NCI-H1048 (cell line): ENCODE measurements at regions not wholly inside any gene's neighbourhood (a gene's known extent, or its start where the extent isn't known, plus 50 kb on each side); places are given as distances from the start of the nearest gene placed in this dataset.

Experiments
- DNase-seq: peaks from one replicate; lab custom pipeline; 2025; lab: John Stamatoyannopoulos, UW

DNA sequence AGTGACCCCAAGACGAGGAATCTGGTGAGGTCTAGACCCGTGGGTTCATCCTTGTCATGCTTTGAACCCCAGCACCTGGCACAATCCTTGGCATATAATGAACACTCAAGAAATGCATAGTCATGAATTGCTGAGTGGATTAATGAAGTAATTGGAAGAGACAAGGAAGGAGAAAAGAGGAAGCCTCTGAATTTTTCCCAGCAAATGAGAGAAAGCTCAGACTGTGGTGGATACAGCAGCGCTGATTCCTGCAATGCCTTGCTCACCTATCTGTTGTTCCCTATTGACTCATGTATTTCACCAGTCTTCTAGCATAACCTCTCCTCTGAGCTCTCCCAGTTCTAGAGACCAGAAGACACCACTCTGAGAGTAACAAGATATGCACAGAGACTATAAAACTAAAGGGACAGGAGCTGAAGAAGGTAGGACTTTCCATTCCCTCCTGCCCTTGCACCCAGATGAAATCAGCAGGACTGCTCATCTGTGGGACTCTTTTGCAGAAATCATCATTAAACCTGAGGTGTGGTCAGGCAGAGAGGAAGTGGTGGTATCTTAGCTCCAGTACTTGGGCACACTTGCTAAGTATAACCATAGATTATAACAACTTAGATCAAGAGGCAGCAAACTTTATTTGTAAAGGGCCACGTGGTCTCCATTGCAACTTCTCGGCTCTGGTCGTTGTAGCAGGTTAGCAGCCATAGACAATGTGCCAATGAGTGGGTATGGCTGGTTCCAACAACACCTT is 102.8 kb downstream of the MAF start:
- no peak for DNase-seq

DNA sequence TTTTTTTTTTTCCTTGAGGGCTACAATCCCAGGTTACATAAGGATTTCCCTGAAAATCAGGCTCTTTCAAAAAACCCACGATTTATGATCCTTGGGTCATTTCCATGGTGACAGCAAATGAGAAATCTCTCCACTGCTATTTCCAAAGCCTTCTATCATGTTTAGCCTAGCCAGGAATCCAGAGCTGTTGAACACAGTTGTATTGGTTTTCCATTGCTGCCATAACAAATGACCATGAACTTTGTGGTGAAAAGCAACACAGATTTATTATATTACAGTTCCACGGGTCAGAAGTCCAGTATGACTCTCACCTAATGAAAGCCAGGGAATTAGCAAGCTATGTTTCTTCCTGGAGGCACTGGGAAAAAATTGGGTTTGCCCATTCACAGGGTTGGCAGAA is 106.6 kb downstream of the MAF start:
- DNase-seq: no peak

DNA sequence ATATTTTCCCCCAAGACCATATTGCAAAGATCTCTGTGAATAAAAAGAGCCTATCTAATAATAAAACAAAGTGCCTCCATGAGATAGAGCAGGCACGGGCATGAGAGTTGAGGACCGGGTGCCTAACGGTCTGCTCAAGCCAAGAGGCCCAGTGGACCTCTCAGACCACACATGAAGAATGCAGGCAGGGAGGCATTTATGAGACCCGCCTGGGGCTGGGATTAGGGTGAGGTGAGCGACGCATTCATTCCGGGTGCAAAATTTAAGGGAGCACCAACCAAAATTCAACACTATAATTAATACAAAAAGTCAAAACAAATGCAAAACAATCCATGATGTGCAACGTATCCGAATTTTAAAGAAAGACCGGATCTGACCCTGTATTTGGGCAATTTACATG is 108.5 kb downstream of the MAF start:
- no peak for DNase-seq

DNA sequence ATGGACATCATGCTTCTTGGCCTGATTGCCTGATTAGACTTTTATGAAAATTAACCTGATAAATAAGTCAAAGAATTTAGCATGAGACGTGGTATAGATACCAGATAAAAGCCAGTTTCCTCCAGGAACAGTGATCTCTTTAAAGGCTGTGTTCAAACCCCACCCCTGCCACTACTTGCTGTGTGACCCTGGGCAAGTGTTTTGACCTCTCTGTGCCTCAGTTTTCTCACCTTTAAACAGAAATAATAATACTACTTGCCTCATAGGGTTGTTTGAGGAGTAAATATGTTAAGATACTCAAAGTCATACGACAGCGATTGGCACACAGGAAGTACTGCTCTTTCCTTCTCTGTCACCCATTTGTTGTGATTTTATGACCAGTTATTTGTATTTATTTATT is 115.5 kb downstream of the MAF start:
- no peak for DNase-seq

DNA sequence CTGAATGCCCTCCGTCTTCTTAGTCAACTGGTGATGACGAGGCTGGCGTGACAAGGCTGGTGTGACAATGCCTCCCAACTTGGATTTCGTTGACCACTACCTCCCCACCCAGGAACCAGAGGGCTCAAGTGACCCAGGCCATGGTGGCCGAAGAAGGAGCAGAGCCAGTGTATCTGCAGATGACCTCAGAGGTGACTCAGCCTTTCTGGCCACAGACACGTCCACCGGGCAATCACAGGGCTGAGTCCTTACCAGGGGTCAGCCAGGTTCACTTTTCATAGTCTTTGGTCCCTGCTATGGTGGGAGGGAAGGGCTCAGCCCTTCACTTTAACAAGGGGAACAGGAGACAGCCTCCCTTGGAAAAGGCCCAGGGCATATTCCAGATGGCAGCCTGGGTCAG is 116.3 kb downstream of the MAF start:
- DNase-seq: no peak

DNA sequence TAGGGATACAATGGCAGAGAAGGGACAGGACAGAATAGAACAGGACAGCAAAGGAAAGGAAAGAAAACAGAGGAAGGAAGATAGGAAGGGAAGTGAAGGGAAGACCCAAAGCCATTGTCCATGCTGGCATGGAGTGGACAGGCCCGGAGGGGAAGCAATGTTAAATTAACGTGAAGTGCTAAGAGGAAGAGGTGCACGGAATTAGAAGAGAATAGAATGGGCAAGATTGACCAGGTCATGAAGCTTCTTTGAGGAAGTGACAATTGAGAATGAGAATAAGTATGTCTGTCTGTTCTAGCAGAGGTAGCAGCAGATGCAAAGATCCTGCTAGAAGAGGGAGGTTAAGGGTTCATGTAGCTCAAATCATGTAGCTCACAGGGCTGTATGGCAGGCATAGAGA is 117.2 kb downstream of the MAF start:
- no peak for DNase-seq

DNA sequence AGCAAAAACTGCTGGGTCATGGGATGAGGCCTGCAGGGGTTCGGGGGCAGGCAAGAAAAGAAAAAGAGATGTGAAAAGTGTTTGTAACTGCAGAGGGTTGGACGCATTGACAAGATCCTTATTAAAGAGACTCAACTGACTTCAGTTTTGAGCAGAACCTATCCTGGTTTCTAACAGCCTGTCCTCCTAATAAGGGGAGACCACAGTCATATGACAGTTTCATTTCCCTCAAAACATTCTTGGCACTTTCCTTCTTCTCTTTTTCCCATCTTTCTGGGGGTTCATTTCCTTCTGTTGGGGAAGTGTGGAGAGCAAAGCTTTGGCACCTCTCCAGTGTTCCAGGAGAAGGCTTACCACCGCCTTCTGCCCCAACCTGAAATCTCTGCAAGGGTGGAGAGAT is 118.5 kb downstream of the MAF start:
- no peak for DNase-seq

DNA sequence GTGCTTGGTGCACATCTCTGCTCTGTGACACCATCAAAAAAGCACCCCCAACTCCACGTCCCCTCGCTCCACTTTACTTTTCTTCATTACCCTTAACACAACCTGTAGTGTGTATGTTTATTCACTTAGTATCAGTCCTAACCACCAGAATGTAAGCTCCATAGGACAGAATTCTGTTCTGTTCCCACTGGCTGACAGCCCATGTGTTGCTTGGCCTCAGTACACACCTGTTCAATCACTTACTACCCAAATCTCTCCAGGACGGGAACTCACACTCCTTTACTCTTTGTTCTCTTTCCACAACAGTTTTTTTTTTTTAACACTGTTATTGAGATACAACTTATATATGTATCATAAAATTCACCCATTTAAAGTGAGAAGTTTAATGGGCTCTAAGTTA is 119.6 kb downstream of the MAF start:
- DNase-seq: no peak

DNA sequence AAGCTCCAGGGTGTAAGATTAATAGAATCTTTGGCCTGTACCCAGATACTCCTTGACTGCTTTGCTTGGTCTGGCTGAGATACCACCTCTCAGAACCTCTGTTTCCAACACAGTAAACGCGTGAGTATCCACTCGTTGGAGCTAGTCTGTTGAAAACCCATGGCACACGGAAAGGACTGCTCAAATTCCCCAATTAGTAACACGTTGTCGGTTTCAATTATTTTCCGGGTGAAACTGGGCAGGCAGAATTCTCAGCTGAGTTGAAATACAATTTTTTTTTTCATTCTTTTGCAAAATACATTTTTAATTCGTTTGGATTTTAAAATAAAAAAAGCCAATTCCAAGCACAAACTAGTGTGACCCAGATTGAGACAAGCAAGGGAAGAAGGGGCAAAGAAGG is 120.5 kb downstream of the MAF start:
- DNase-seq: no peak

DNA sequence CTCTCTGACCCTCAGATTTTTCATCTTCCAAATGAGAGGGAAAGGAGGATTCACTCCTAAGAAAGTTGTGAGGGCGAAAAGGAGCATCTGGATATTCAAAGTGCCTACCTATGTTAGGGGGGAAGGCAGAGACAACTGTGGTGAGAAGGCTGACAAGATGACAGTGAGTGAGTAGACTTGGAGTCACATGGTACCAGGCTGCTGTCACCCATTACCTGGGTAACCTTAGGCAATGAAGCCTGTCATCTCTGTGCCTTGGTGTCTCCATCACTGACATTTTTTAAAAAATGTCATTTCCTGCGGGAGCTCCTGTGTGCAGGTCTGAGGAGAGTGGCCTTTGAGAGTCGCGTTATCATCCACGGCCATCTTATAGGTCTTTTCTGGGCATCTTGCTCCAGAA is 124.0 kb downstream of the MAF start:
- DNase-seq: no peak

DNA sequence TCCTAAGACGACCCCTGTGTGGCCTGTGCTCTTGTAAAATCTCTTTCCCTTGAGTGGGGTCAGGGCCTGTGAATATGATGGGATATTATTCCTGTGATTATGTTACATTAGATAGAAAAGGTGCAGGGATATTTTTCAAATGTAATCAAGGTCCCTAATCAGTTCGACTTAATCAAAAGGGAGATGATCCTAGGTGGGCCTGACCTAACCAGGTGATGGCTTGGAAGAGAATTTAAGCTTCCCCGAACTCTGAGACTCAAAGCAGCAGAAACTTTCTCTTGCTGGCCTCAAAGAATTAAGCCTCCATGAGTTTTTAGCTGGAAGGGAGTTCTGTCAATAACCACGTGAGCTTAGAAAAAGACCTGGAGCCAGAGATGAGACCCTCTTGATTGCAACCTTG is 124.7 kb downstream of the MAF start:
- DNase-seq: no peak

DNA sequence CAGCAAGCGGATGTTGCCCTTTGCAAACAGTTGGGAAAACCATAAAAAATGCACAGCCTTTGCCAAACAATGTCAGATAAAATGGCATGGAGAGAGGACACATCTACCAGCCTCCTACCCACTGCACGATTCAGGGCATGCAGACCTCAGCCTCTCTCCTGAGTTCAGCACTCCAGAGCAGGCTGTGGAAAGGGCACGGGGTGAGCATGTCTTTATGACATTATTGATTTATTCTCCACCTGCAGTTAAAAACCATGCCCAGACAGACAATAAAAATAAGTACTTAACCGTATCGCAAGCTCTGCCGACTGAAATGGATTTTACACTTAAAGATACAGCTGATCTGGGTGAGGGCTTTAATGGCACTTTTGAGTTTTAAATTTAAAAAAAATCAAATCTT is 127.1 kb downstream of the MAF start:
- no peak for DNase-seq

DNA sequence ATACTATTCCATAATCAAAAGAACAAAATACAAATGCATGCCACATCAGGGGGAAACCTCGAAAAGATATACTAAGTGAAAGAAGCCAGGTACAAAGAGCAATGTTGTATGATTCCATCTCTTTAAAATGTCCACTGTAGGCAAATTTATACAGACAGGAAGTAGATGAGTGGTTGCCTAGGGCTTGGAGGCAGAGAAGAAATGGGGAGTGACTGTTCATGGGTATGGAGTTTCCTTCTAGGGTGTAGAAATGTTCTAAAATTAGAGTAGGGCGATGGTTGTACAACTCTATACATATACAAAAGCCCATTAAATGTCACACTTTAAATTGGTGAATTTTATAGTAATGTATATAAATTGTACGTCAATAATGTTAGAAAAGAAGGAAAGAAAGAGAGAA is 128.1 kb downstream of the MAF start:
- no peak for DNase-seq

DNA sequence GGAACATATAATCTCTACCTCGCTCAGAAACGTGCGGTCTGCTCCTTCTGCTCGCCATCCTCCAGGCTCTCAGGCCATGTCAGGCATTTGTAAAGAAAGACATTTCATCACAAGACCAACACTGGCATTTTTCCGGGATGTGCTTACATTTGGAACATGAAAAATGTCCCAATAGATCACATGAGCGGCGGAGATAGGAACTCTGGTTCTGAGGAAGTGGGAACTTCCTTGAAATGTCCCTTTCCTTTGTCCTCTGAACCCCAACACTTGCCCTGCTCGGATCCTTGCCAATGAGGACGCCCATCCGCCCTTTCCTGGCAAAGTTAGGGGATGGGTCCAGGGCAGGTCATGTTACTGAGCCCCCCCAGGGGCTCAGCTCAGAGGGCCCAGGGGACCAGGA is 130.5 kb downstream of the MAF start:
- DNase-seq: no peak

DNA sequence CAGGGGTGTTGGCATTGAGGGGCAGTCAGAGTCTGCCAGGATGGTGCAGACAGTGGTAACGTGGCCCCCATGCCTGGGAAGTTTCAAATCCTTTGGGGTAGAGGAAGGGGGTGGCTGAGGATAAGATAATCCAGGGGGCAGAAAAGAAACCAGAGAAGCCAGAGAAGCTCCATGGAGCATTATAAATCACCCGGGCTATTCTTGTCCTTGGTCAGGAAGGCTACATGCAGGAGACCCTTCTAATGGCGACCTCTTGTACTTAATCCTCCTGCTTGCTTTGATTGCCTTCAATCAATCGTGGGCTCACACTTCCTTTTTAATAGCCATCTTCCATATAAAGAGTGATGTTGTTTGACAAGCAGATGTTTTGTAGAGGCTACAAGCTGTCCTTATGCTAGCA is 131.9 kb downstream of the MAF start:
- DNase-seq: no peak

DNA sequence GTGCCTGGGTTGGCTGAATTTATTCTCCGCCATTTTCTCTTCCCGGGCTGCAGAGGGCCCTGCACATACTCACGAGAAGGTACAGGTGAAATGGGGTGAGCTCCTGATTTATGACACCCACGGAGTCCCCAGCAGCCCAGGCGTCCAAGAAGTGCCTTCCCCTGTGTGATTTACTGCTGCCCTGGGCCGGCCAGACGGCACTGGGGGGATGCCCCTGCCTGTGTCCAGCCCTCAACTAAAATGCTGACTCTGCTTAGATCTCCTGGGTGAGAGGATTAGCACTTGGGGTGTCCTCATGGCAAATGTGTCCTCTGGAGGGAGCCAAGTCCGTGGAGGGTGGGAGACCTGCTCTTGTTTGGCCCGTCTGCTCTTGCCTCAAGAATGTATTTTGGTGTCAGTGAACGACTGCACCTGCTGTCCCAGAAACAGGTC is 132.4 kb downstream of the MAF start:
- DNase-seq: no peak

DNA sequence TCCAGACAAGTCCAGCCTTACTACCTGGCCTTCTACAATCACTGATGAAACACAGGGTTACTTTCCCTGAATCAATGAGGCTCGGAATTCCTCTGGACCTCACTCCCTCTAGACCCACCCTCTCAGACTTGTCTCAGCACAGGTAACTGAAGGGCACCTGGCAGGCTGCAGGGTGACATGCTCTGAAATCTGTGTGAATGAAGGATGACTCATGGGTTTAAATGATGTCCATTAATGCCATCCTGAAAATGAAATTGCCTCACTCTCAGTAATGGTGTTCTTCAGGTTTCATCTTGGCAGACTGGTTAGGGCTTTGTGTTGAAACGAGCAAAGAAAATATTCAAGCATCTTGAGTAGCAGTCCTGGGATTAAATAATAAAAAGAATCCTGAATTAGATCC is 134.4 kb downstream of the MAF start:
- no peak for DNase-seq

DNA sequence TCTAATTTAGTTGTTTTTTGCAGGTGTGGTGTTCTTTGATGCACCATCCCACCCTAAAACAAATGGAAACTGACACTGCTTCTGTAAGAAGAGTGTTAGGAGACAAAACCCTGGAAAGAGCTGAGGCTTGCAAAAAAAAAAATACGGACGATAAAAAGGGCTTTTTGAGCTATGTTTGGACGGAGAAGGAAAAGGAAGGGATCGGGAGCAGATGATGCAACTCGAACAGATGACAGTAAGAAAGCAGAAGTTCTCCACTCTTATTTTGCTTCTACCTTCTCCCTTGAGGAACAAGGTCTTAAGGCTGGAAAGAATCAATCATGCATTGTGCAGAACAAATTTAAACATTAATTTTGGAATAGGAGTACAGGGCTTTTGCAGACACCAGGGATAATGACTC is 136.7 kb downstream of the MAF start:
- DNase-seq: no peak

DNA sequence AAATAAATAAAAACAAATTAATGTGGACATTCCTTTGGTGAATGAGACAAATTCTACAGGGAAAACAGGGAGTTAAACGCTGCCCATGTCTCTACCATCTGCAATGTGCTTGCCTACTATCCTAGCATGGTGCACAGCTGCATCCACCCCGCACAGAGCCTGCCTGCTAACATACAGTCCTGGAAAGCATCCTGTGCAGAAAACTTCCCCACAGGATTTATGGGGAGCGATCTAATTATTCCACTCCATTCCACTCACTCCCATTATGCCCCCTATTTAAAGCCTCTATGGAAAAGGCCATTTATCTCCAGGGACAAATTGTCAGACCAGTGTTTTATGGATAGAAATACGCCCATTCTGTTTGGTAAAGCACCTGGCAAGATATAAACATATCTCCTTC is 144.5 kb downstream of the MAF start:
- DNase-seq: no peak

DNA sequence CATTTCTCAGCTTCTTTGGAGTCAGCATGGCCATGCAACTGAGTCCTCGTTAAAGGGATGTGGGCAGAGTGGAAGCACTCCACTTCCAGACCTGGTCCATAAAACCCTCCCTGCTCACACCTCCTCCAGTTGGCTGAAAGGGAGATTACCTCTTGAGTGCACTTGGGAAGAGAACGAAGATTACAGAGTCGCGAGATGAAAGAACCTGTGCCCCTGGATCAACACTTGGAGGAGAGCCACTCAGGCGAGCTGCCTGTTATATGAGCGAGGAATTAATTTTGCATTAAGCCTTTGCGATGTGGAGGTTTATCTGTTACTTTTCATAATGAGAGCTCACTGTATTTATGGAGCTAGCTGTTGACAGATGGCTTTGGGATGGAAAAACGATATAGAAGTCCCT is 147.9 kb downstream of the MAF start:
- no peak for DNase-seq

DNA sequence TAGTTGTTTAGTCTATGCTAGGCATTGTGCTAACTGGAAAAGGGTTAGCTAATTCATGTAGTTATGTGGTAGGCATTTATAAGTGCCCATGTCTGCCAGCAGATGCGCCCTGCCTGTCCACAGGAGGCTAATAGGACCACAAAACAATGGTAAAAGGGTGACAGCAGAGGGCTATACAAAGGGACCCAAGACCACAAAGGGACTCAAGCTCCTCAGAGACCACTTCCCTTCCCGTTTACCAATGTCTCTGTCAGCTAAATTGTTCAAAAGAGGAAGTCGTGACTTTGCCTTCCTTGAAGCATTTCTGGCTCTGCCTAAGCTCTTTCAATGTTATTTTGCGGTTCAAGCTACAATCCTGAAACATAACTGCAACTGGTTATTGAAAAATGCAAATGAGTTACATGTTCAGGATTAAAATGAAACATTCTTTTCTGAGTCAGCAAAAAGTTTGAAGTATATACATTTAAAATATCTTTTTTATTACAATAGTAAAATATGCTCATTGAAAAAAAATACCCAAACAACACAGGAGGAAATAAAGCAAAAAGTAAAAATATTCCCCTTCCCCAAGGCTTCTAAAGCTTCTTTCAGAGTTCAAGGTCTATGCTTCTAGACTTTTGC is 149.2 kb downstream of the MAF start:
- DNase-seq: no peak

DNA sequence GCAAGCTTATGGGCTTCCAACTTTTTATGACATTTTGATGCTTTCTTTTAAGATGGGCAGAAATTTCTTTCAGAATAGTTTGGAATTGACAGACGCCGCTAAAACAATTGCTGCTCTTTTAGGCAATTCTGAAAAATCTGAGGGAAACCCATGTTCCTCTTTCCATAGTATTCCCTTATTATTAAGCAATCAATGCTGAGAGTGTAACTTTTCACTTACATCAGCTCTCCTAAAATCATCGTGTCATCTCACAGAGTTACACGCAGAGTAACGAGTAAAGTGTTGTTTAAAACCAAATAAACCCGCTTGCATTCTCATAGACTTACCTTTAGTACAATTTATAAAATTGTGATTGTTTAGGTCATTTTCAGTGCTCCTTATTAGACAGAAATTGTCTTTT is 150.6 kb downstream of the MAF start:
- DNase-seq: no peak

DNA sequence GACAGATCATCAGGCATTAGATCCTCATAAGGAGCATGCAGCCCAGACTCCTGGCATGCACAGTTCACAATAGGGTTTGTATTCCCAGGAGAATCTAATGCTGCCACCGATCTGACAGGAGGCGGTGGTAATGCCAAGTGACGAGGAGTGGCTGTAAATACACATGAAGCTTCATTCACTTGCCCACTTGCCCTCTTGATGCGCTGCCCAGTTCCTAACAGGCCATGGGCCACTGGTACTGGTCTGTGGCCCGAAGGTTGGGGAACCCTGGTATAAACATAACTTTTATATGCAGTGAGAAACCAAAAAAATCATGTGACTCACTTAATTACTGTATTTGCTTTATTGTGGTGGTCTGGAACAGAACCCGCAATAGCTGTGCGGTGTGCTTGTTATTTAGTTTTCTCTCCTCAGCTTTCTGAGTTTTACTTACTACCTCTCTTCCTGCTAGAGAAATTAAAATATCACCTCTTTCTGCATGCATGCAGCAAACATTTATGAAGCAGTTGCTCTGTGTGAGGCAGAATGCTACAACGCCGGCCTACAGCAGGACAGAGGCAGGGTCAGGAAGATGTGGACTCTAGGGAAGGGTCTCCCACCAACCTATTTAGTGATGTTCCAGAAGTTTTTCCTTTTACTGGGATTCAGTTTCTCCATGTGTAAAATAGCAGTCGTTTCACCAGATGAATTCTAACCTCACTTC is 151.3 kb downstream of the MAF start:
- no peak for DNase-seq

DNA sequence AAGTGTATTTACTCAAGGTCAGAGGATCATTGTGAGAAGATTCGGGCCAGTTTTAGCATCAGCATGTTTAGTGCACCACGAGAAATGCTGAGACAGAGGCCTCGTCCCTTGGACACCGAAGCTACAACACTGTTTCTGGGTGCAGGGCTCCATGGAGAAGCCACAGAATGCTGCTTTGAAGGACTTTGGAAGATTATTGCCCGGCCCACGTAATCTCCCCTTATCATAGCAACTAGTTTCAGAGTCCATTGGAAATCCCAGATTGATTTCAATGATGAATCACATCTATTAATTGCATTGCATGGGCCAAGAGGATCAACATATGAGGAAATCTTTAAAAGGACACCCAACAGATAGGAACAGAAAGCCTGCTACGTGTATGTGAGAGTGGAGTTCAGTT is 156.0 kb downstream of the MAF start:
- no peak for DNase-seq
